Testis (tissue), 2 donors: ENCODE measurements at regions not wholly inside any gene's neighbourhood (a gene's known extent, or its start where the extent isn't known, plus 50 kb on each side); places are given as distances from the start of the nearest gene placed in this dataset.
"Not testable (repeated sequence)": the region's sequence is repeated elsewhere in the genome, so short reads cannot be mapped to it uniquely, and the experiment has no call there.

ENCODE experiments used
- POLR2A ChIP-seq: fragments of 450-650 bp; IDR thresholded peaks from one replicate; pipeline ENCODE4 v1.6.1; 2017; ENCODE audit warnings: antibody characterized with exemption, mild to moderate bottlenecking, moderate library complexity
- TF ChIP-seq, protein P1 (sequence below), 3 experiments: fragments of 450-650 bp in 2 of 3; fragments of 200-600 bp in 1 of 3; sonication (generic) in 1 of 3; IDR thresholded peaks; one replicate each; pipeline ENCODE4 v1.5.1; 2016 to 2019; ENCODE audit warnings: antibody characterized with exemption in 3 of 3, mild to moderate bottlenecking in 2 of 3, moderate library complexity in 1 of 3

GRCh38 chr4:103387508-103388011 is 189.4 kb upstream of the CENPE start:
- TF ChIP-seq, protein P1, sequence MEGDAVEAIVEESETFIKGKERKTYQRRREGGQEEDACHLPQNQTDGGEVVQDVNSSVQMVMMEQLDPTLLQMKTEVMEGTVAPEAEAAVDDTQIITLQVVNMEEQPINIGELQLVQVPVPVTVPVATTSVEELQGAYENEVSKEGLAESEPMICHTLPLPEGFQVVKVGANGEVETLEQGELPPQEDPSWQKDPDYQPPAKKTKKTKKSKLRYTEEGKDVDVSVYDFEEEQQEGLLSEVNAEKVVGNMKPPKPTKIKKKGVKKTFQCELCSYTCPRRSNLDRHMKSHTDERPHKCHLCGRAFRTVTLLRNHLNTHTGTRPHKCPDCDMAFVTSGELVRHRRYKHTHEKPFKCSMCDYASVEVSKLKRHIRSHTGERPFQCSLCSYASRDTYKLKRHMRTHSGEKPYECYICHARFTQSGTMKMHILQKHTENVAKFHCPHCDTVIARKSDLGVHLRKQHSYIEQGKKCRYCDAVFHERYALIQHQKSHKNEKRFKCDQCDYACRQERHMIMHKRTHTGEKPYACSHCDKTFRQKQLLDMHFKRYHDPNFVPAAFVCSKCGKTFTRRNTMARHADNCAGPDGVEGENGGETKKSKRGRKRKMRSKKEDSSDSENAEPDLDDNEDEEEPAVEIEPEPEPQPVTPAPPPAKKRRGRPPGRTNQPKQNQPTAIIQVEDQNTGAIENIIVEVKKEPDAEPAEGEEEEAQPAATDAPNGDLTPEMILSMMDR (IDR thresholded peaks at IDR 0.05) = not testable (repeated sequence)
- not testable (repeated sequence) for TF ChIP-seq POLR2A
